Fibroblast of villous mesenchyme (primary cell): ENCODE measurements at regions not wholly inside any gene's neighbourhood (a gene's known extent, or its start where the extent isn't known, plus 50 kb on each side); places are given as distances from the start of the nearest gene placed in this dataset.

Experiments used
- DNase-seq: peaks from one replicate; pipeline ENCODE4 v3.0.0-alpha.2; 2010; ENCODE audit warnings: low read depth
- H3K4me3 ChIP-seq: 2 replicates; pipeline ENCODE4 v1.5.1; 2011; ENCODE audit warnings: low read depth, mild to moderate bottlenecking, low read length
- CTCF ChIP-seq: IDR thresholded peaks from 2 replicates; pipeline ENCODE4 v1.5.1; 2012; ENCODE audit warnings: low read depth, mild to moderate bottlenecking, low read length; ENCODE audit not compliant: insufficient read depth

- H3K4me3 ChIP-seq: no peak overlapping the region
- no peak for DNase-seq
- TF ChIP-seq CTCF: no peak
Observed at GRCh38 chr14:98197933-98198332, 1074.1 kb downstream of the BCL11B start.

- H3K4me3 ChIP-seq: no peak overlapping the region
- no peak for TF ChIP-seq CTCF
- no peak for DNase-seq
Observed at GRCh38 chr14:98198385-98198784, 1073.6 kb downstream of the BCL11B start.

DNA sequence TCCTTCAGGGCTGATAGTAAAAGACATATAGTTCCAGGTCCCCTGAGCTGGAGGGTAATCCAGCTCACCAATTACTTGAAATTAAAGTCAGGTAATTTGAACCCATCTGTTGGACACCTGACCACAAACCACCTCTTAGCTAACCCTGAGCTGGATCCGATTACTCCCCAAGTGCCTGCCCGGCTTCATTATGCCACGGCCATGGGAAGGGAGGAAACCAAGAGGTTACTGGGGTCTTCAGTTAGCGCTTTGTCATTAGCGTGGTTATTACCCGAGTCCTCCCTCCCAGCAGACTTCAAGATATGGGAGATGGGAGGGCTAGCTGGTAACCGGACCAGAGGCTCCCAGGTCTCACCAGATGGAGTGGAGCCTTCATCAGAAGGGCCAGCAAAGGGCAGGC is 1071.4 kb downstream of the BCL11B start:
- TF ChIP-seq CTCF: no peak
- DNase-seq: no peak
- H3K4me3 ChIP-seq: no peak overlapping the region

DNA sequence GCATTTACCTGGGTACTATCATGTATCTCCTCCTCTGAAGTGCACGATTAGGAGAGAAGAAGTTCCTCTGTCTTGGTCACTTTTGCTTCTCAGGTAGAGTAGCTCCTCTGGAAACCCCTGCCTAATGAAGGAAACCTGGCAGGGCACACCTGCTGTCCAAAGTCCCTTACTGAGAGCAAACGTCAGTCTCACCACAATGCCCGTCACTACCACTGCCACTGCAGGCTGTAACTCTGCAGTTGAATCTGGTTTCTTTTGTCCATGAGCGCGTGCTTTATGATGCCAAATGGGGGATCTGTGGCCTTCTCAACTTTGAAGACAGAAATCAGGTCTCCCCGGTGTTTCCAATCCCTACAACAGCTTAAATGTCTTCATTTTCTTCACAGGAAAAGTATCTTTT is 1068.6 kb downstream of the BCL11B start:
- TF ChIP-seq CTCF: no peak
- no peak for DNase-seq
- no peak overlapping the region for H3K4me3 ChIP-seq

- H3K4me3 ChIP-seq: no peak overlapping the region
- TF ChIP-seq CTCF: no peak
Observed at GRCh38 chr14:98204139-98204538, 1067.9 kb downstream of the BCL11B start.

GRCh38 chr14:98207415-98207814 is 1064.6 kb downstream of the BCL11B start:
- no peak for TF ChIP-seq CTCF
- no peak overlapping the region for H3K4me3 ChIP-seq
- no peak for DNase-seq

More at GRCh38 chr14:98204139-98204538, 1067.9 kb downstream of the BCL11B start:
- DNase-seq: no peak

GRCh38 chr14:98208211-98208611 is 1063.8 kb downstream of the BCL11B start:
- no peak overlapping the region for H3K4me3 ChIP-seq
- no peak for DNase-seq
- no peak for TF ChIP-seq CTCF
